ENCODE measurements at regions not wholly inside any gene's neighbourhood (a gene's known extent, or its start where the extent isn't known, plus 50 kb on each side); places are given as distances from the start of the nearest gene placed in this dataset.

DNA sequence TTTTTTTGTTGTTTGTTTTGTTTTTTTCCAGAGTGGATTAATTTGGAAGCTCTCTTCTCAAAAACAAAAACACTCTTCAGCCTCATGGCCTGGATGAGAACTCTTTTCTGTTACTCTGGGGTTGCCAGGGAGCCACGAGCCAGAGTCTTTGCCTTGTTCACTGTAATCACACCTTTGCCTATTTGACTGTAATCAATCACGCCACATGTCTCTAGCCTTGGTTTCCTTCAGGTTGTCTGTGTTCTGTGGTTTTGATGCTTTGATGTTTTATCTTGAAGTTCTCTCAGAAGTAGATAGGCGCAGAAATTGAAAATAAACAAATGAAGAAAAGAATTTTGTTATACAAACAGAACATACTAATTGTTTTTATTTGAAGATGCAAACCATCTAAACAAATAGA is 62.3 kb upstream of the IGF1R start:
- TF ChIP-seq, protein P1, sequence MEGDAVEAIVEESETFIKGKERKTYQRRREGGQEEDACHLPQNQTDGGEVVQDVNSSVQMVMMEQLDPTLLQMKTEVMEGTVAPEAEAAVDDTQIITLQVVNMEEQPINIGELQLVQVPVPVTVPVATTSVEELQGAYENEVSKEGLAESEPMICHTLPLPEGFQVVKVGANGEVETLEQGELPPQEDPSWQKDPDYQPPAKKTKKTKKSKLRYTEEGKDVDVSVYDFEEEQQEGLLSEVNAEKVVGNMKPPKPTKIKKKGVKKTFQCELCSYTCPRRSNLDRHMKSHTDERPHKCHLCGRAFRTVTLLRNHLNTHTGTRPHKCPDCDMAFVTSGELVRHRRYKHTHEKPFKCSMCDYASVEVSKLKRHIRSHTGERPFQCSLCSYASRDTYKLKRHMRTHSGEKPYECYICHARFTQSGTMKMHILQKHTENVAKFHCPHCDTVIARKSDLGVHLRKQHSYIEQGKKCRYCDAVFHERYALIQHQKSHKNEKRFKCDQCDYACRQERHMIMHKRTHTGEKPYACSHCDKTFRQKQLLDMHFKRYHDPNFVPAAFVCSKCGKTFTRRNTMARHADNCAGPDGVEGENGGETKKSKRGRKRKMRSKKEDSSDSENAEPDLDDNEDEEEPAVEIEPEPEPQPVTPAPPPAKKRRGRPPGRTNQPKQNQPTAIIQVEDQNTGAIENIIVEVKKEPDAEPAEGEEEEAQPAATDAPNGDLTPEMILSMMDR (IDR thresholded peaks at IDR 0.05): no peak
- TF ChIP-seq POLR2A (IDR thresholded peaks at IDR 0.05): no peak
